Heart left ventricle (tissue), 16 donors: ENCODE measurements at regions not wholly inside any gene's neighbourhood (a gene's known extent, or its start where the extent isn't known, plus 50 kb on each side); places are given as distances from the start of the nearest gene placed in this dataset.

Experiments used
- ATAC-seq, 4 donors: fragments of 200-7000 bp; cut with Tn5 transposase; one replicate each; pipeline ENCODE4 v1.9.1; 2020 to 2022; ENCODE audit warnings: moderate library complexity in 4 of 4, mild to moderate bottlenecking in 3 of 4, moderate number of reproducible peaks in 1 of 4
- DNase-seq, 5 donors: peaks; one replicate each; pipeline ENCODE4 v3.0.0-alpha.2; 2020
- H3K27ac ChIP-seq, 12 donors: fragments of 200-600 bp; sonication (generic) in 4 of 12; one replicate each; pipeline versions ENCODE4 v1.5.0 to v1.8.0; 2016 to 2022; ENCODE audit warnings: mild to moderate bottlenecking in 2 of 12
- H3K27me3 ChIP-seq, 9 donors: fragments of 200-600 bp; sonication (generic) in 2 of 9; one replicate each; pipeline versions ENCODE4 v1.5.1 to v1.8.0; 2016 to 2022; ENCODE audit warnings: mild to moderate bottlenecking in 3 of 9
- H3K36me3 ChIP-seq, 9 donors: fragments of 200-600 bp; sonication (generic) in 2 of 9; one replicate each; pipeline versions ENCODE4 v1.5.0 to v1.8.0; 2018 to 2022; ENCODE audit warnings: mild to moderate bottlenecking in 2 of 9
- H3K4me1 ChIP-seq, 12 donors: fragments of 200-600 bp; sonication (generic) in 4 of 12; one replicate each; pipeline versions ENCODE4 v1.5.0 to v1.8.0; 2016 to 2022; ENCODE audit warnings: mild to moderate bottlenecking in 3 of 12
- H3K4me3 ChIP-seq, 12 donors: fragments of 200-600 bp; sonication (generic) in 4 of 12; one replicate each; pipeline versions ENCODE4 v1.5.0 to v1.8.0; 2017 to 2022; ENCODE audit warnings: mild to moderate bottlenecking in 9 of 12, moderate library complexity in 4 of 12
- H3K9me3 ChIP-seq, 12 donors: fragments of 200-600 bp; sonication (generic) in 4 of 12; one replicate each; pipeline versions ENCODE4 v1.5.0 to v1.8.0; 2016 to 2022; ENCODE audit warnings: mild to moderate bottlenecking in 1 of 12
- POLR2A ChIP-seq, 2 donors: fragments of 450-650 bp; IDR thresholded peaks; one replicate each; pipeline ENCODE4 v1.6.1; 2017; ENCODE audit warnings: antibody characterized with exemption in 2 of 2, mild to moderate bottlenecking in 2 of 2, moderate library complexity in 2 of 2
- WGBS, 4 donors: extraction: QIAGEN DNeasy Blood & Tissue Kit in 2 of 4; methylation state at CpG; one replicate each; pipeline versions ENCODE4 v1.1.5 to v1.1.7; 2013 to 2018; 5-methylcytosine and 5-hydroxymethylcytosine counted together
- intact Hi-C, 10 donors: fragments of 100-400 bp; cut with DNase I; formaldehyde crosslinking; loops; one replicate each; pipeline versions ENCODE4 v1.11.1 to v1.14.2; 2022
- TF ChIP-seq, protein P1 (sequence below), 12 donors: fragments of 200-600 bp; sonication (generic) in 4 of 12; IDR thresholded peaks; one replicate each; pipeline versions ENCODE4 v1.5.0 to v1.8.0; 2018 to 2022; ENCODE audit warnings: antibody characterized with exemption in 12 of 12, mild to moderate bottlenecking in 5 of 12
- donor health status: ischemic (EF 13 %, LVEDD 7.1; RV severe dilation, severe dysfunction).
- donor health status: healthy with polysubstance abuse.
- donor health status: DM: no; HTN: yes; CAD: no.
- donor health status: DM: no; HTN: no; CAD: no.
- donor health status: ischemic (EF 25% LVEDD 6.9; RV normal size, moderate dysfunction).
- donor health status: ischemic (EF 25% LVEDD 5.7; RV mildly dilated, moderate dysfunction).
- donor health status: healthy.
- donor health status: DM: yes; HTN: yes; CAD: no.
- donor health status: ischemic (EF 35%, LVEDD 5.7; RV mildly dilated, moderate dysfunction).
- donor health status: nonischemic (EF 11% LVEDD 7.7; RV severe dilation, severe dysfunction).
- donor health status: DM: yes; HTN: yes; CAD: no.
- donor health status: PGD.
- donor health status: ischemic (EF 29% LVEDD 5.4; RV normal size, mild dysfunction).
- donor health status: nonischemic (EF 23%, LVEDD 6.1; RV moderate dilation, normal function).

DNA sequence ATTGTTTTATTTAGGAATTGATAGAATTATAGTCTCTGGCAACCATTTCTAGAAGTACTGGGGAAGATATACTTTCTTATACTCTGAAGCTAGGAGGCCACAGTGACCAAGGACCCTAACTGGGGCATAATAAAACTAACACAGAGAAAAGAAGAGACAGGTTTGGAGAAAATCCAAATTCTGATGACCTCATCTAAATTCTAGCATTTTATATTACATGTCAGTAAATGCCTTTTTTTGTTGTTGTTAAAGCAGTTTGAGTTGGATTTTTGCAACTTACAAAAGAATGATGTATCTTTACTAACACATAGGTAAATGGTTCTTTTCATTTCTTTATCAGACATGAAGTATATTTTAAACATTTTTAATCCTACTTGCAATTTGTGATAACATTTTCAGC is 933.3 kb downstream of the TMTC2 start:
- TF ChIP-seq, protein P1, sequence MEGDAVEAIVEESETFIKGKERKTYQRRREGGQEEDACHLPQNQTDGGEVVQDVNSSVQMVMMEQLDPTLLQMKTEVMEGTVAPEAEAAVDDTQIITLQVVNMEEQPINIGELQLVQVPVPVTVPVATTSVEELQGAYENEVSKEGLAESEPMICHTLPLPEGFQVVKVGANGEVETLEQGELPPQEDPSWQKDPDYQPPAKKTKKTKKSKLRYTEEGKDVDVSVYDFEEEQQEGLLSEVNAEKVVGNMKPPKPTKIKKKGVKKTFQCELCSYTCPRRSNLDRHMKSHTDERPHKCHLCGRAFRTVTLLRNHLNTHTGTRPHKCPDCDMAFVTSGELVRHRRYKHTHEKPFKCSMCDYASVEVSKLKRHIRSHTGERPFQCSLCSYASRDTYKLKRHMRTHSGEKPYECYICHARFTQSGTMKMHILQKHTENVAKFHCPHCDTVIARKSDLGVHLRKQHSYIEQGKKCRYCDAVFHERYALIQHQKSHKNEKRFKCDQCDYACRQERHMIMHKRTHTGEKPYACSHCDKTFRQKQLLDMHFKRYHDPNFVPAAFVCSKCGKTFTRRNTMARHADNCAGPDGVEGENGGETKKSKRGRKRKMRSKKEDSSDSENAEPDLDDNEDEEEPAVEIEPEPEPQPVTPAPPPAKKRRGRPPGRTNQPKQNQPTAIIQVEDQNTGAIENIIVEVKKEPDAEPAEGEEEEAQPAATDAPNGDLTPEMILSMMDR (IDR thresholded peaks at IDR 0.05) = no peak
- TF ChIP-seq POLR2A (IDR thresholded peaks at IDR 0.05) = no peak
- Histone ChIP-seq H3K36me3 (no peaks in the 10 kb centered on the region), H3K9me3 (peaks cover 0 to 4% (median 0%) of the 10 kb centered on the region in 12 donors), H3K4me1 (no peaks in the 10 kb centered on the region), H3K4me3 (no peak overlapping the region), H3K27ac (no peak overlapping the region), H3K27me3 (no peaks in the 10 kb centered on the region)
- ATAC-seq = no peak
- intact Hi-C loops = no loop called here
- DNase-seq = no peak

DNA sequence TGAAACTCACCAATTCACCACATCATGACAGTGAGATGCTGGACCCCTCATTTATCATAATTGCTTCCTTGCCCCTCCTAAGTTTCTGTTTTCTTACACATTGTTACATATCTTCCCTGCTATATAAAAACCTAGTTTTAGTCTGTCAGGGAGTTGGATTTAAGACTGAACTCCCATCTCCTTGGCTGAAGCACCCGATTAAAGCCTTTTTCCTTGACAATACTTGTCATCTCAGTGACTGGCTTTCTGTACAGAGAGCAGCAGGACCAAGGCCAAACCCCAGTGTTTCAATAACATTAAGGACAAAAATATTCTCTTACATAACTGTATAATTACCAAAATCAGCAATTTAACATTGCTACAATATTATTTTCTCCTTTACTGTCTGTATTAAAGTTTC is 928.4 kb downstream of the TMTC2 start:
- no peak overlapping the region for H3K27ac ChIP-seq
- TF ChIP-seq, protein P1 (IDR thresholded peaks at IDR 0.05) = no peak
- no peak for TF ChIP-seq POLR2A (IDR thresholded peaks at IDR 0.05)
- no peaks in the 10 kb centered on the region for H3K36me3 ChIP-seq
- H3K4me1 ChIP-seq = no peaks in the 10 kb centered on the region
- no peaks in the 10 kb centered on the region for H3K27me3 ChIP-seq
- intact Hi-C loops = no loop called here
- H3K9me3 ChIP-seq = peaks cover 0 to 13% (median 2%) of the 10 kb centered on the region in 12 donors
- H3K4me3 ChIP-seq = no peak overlapping the region
- 79 to 88% (median 86%) methylated on average over 1 of the region's 1 CpG for WGBS, 4 donors
- ATAC-seq (no peak), DNase-seq (no peak)

DNA sequence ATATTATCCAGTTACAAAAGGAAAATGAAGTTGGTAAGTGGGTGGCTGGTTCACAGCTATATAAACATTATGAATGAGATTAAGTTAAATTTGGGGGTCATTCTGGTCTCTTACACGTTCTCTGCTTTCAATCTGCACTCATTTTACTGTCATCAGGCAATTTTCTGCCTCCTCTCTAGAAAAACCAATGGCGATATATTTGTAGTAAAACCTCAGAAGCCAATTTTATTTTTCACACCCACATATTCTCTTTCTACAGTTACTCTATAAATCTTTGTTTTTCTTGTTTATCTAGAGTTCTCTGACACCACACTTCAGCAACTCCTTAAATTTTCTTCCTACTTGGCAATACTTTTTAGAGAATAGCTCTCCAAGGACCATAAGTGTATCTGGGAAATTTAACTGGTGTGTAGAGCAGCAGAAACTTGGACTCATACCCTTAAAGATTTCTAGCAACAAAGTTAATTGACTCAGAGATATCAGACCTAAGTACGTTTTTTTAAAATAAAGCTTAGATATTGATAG is 926.9 kb downstream of the TMTC2 start:
- no peaks in the 10 kb centered on the region for H3K27me3 ChIP-seq
- DNase-seq (no peak), ATAC-seq (no peak)
- no peak overlapping the region for H3K27ac ChIP-seq
- TF ChIP-seq, protein P1 (IDR thresholded peaks at IDR 0.05) = no peak
- no peak for TF ChIP-seq POLR2A (IDR thresholded peaks at IDR 0.05)
- 39 to 55% (median 43%) methylated on average over 3 of the region's 3 CpGs for WGBS, 4 donors
- H3K9me3 ChIP-seq = peaks cover 0 to 16% (median 2%) of the 10 kb centered on the region in 12 donors
- no peaks in the 10 kb centered on the region for H3K36me3 ChIP-seq
- H3K4me3 ChIP-seq = no peak overlapping the region
- intact Hi-C loops = no loop called here
- H3K4me1 ChIP-seq = no peaks in the 10 kb centered on the region

DNA sequence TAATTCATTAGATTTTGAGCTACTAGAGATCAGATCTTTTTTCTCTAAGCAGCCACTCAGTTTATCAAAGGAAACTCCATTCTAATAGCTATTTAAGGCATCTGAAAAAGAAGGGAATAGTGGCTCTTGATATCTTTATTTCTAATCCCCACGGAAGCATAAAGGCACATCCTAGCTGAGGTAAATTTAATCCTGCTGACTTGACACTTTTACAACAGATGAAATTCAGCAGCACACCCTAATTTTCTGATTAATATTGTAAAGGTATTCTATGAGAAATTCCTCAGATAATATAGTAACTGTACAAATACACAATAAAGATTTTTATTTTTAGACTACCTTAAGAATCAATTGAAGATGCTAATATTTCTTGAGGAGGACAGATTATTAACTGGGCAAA is 916.4 kb downstream of the TMTC2 start:
- Histone ChIP-seq H3K9me3 (peaks cover 0 to 50% (median 20%) of the 10 kb centered on the region in 12 donors), H3K4me3 (no peak overlapping the region)
- DNase-seq = no peak

More for the DNA sequence above, 916.4 kb downstream of the TMTC2 start:
- Histone ChIP-seq H3K27me3 (no peaks in the 10 kb centered on the region), H3K4me1 (no peaks in the 10 kb centered on the region), H3K36me3 (no peaks in the 10 kb centered on the region), H3K27ac (no peak overlapping the region)
- no peak for ATAC-seq
- intact Hi-C loops = no loop called here
- 50 to 80% (median 67%) methylated on average over 1 of the region's 1 CpG for WGBS, 4 donors
- TF ChIP-seq POLR2A (IDR thresholded peaks at IDR 0.05) = no peak
- TF ChIP-seq, protein P1 (IDR thresholded peaks at IDR 0.05) = no peak
